ENCODE measurements at regions not wholly inside any gene's neighbourhood (a gene's known extent, or its start where the extent isn't known, plus 50 kb on each side); places are given as distances from the start of the nearest gene placed in this dataset.
"Not testable (repeated sequence)": the region's sequence is repeated elsewhere in the genome, so short reads cannot be mapped to it uniquely, and the experiment has no call there.

DNA sequence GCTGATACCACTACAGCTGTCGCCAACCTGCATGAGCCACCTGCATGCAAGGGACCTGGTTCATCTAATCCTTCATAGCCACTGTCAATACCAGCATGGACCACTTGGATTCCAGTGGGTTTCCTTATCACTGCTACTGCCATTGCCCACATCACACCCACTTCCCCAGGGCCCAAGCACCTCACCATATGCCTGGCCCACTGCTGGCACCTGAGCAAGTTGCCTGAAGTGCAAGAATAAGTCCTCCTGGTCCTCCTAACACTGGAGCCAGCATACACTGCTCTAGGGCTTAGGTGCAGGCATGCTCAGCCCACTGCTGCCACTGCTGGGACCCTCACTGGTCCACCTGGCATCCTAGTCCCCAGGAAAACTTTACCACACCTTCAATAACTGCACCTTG lies 1136.8 kb upstream of the ADGRL4 start:
- no peak for DNase-seq (ENCODE audit: low read depth)
- no peak overlapping the region for H3K4me3 ChIP-seq (ENCODE audit: low read length)
- TF ChIP-seq, protein P1, sequence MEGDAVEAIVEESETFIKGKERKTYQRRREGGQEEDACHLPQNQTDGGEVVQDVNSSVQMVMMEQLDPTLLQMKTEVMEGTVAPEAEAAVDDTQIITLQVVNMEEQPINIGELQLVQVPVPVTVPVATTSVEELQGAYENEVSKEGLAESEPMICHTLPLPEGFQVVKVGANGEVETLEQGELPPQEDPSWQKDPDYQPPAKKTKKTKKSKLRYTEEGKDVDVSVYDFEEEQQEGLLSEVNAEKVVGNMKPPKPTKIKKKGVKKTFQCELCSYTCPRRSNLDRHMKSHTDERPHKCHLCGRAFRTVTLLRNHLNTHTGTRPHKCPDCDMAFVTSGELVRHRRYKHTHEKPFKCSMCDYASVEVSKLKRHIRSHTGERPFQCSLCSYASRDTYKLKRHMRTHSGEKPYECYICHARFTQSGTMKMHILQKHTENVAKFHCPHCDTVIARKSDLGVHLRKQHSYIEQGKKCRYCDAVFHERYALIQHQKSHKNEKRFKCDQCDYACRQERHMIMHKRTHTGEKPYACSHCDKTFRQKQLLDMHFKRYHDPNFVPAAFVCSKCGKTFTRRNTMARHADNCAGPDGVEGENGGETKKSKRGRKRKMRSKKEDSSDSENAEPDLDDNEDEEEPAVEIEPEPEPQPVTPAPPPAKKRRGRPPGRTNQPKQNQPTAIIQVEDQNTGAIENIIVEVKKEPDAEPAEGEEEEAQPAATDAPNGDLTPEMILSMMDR (conservative IDR thresholded peaks at IDR 0.05; ENCODE audit: low read depth, low read length) = no peak

DNA sequence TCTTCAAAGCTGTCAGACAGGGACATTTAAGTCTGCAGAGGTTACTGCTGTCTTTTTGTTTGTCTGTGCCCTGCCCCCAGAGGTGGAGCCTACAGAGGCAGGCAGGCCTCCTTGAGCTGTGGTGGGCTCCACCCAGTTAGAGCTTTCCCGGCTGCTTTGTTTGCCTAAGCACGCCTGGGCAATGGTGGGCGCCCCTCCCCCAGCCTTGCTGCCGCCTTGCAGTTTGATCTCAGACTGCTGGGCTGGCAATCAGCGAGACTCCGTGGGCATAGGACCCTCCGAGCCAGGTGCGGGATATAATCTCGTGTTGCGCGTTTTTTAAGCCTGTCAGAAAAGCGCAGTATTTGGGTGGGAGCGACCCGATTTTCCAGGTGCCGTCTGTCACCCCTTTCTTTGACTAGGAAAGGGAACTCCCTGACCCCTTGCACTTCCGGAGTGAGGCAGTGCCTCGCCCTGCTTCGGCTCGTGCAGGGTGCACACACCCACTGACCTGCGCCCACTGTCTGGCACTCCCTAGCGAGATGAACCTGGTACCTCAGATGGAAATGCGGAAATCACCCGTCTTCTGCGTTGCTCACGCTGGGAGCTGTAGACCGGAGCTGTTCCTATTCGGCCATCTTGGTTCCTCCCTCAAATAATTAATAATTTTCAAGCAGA lies 1131.5 kb upstream of the ADGRL4 start:
- H3K4me3 ChIP-seq (ENCODE audit: low read length); DNase-seq (ENCODE audit: low read depth): not testable (repeated sequence)

DNA sequence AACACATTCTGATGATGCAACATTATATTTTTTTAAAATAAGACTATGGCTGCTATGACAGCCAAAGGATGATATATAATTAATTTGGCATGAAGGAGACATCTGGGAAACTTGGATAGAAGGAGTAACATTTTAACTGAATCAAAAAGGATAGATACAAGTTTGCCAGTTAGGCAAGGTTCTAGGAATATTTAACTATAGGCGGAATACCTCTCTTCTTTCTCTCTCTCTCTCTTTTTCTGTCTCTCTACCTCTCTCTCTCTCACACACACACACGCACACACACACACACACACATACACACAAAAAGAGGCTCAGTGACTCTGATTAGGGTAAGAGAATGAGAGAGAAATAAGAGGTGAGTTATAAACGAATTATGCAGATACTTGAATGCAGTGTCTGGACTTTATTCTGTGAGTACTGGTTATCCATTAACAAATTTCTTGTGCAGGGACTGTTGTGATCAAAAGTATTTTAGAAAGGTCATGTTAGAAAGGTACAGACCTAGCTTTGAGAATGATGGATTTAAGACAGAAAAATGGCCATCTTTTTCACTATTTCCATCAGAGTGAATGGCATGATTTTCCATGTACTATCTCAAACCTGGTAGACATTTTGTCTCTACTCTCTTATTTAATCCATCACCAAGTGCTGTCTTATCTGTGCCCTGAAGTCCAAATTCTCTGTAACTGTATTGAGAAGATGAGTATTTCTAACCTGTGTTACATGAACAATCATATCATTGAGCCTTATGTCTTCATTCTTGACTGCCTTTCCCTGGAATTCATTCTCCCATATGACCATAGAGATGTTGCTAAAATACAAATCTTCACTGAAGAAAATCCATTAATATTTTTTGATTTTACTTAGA lies 1106.9 kb upstream of the ADGRL4 start:
- TF ChIP-seq, protein P1 (conservative IDR thresholded peaks at IDR 0.05; ENCODE audit: low read depth, low read length) = no peak
- no peak overlapping the region for H3K4me3 ChIP-seq (ENCODE audit: low read length)
- DNase-seq (ENCODE audit: low read depth) = no peak

DNA sequence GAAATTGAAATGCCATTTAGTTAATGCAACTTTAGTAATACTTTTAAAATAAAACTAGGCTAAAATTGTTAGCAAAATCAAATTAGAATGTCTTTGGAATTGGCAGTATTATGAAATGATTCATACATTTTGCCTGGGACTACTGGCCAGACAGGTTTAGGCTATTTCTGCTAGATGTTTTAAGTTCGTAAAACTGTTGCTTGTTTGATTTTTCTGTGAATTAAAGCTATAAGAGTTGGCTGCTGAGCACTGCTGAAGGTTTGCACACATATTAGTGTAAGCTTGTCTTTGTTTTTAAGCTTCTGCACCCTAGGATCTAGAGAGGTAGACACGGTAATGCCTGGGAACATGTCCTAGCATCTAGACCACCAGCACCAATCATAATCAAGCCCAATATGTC lies 1094.6 kb upstream of the ADGRL4 start:
- H3K4me3 ChIP-seq (ENCODE audit: low read length) = no peak overlapping the region
- no peak for DNase-seq (ENCODE audit: low read depth)
- TF ChIP-seq, protein P1 (conservative IDR thresholded peaks at IDR 0.05; ENCODE audit: low read depth, low read length) = no peak

DNA sequence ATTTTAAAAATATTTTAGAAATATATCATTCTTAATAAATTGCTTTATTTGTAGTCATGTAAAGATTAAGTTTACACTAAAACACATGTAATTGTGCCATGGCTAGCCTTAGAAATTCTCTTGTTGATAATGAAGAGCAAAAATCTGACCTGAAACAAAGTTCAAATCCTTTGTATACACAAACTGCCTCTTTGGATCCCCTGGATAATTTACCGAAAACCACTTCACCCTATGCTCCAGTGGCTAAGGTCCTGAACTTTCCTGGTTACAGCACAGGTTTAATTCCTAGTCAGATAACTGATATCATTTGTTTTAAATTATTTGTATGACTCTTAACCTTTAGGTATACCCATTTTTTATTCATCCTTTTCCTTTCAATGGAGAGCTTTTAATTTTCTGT lies 1093.2 kb upstream of the ADGRL4 start:
- TF ChIP-seq, protein P1 (conservative IDR thresholded peaks at IDR 0.05; ENCODE audit: low read depth, low read length) = no peak
- no peak for DNase-seq (ENCODE audit: low read depth)
- no peak overlapping the region for H3K4me3 ChIP-seq (ENCODE audit: low read length)

DNA sequence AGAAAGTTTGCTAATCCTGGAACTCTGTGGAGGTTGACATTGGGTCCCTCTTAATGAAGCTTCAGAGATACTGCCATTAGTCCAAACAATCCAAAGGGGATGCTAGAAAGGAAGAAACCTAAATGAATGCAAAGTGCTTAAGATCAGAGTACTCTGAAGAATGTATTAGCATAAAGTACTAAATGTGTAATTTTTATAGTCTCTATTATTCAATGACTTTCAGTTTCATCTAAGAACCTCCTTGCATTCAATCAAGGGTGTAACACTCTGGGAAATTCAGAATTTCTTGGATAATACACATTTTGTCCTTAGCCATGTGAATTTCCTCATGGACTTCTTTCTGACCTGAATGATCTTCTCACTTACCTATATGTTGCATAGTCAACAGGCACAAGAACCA lies 1078.5 kb upstream of the ADGRL4 start:
- TF ChIP-seq, protein P1 (conservative IDR thresholded peaks at IDR 0.05; ENCODE audit: low read depth, low read length) = no peak
- DNase-seq (ENCODE audit: low read depth) = no peak
- no peak overlapping the region for H3K4me3 ChIP-seq (ENCODE audit: low read length)

DNA sequence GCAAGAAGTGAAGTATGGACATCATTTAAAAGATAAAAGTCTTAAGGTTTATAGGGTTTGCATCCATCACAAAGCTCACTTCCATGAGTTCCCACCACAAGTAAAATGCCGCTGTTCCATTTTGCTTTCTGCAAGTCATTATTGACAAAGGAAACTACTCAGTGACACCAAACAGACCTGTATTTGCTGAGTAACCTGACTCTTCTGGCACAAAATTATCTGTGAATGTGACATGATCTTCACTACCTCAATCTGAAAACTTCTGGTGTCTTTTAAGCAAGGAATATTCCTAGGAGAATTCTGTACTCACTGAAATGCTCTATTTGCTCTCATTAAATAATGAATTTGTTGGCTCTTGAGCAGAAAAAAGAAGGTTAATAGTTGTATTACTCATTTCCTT lies 1077.4 kb upstream of the ADGRL4 start:
- TF ChIP-seq, protein P1 (conservative IDR thresholded peaks at IDR 0.05; ENCODE audit: low read depth, low read length) = no peak
- no peak for DNase-seq (ENCODE audit: low read depth)
- no peak overlapping the region for H3K4me3 ChIP-seq (ENCODE audit: low read length)
